Cardiac fibroblast (primary cell): ENCODE measurements at regions not wholly inside any gene's neighbourhood (a gene's known extent, or its start where the extent isn't known, plus 50 kb on each side); places are given as distances from the start of the nearest gene placed in this dataset.

Experiments used
- DNase-seq, 2 donors: peaks; one replicate each; pipeline versions ENCODE4 v3.0.0 to v3.0.0-alpha.2; 2010; ENCODE audit warnings: low read depth in 2 of 2
- H3K4me3 ChIP-seq, 2 donors: replicated peaks in 1 of 2; 1 replicate in 1 of 2; 2 replicates in 1 of 2; pipeline ENCODE4 v1.5.1; 2011; ENCODE audit warnings: low read depth in 2 of 2, low read length in 2 of 2, mild to moderate bottlenecking in 2 of 2, moderate library complexity in 1 of 2
- CTCF ChIP-seq: IDR thresholded peaks from one replicate; pipeline ENCODE4 v1.5.1; 2011; ENCODE audit warnings: low read depth, mild to moderate bottlenecking, low read length, inconsistent platforms

- no peak for DNase-seq
- TF ChIP-seq CTCF, result no peak
- no peak overlapping the region for H3K4me3 ChIP-seq
Observed at GRCh38 chr15:92244703-92245102, 149.0 kb upstream of the ST8SIA2 start.

- DNase-seq, result no peak
- H3K4me3 ChIP-seq, result no peak overlapping the region
- no peak for TF ChIP-seq CTCF
Observed at GRCh38 chr15:92247649-92248242, 145.9 kb upstream of the ST8SIA2 start.

GRCh38 chr15:92266796-92267685 lies 126.6 kb upstream of the ST8SIA2 start:
- no peak overlapping the region for H3K4me3 ChIP-seq
- no peak for DNase-seq
- TF ChIP-seq CTCF, result no peak

- no peak for DNase-seq
- no peak overlapping the region for H3K4me3 ChIP-seq
- no peak for TF ChIP-seq CTCF
Observed at GRCh38 chr15:92268900-92269299, 124.8 kb upstream of the ST8SIA2 start.

GRCh38 chr15:92271179-92271578 lies 122.5 kb upstream of the ST8SIA2 start:
- no peak for DNase-seq
- no peak for TF ChIP-seq CTCF

GRCh38 chr15:92272106-92272505 lies 121.6 kb upstream of the ST8SIA2 start:
- no peak for DNase-seq
- no peak for TF ChIP-seq CTCF
- H3K4me3 ChIP-seq, result no peak overlapping the region

More at GRCh38 chr15:92271179-92271578, 122.5 kb upstream of the ST8SIA2 start:
- no peak overlapping the region for H3K4me3 ChIP-seq
